ENCODE measurements at regions not wholly inside any gene's neighbourhood (a gene's known extent, or its start where the extent isn't known, plus 50 kb on each side); places are given as distances from the start of the nearest gene placed in this dataset.
"Not testable (repeated sequence)": the region's sequence is repeated elsewhere in the genome, so short reads cannot be mapped to it uniquely, and the experiment has no call there.

GRCh38 chr10:78096486-78096885 is 62.8 kb downstream of the RPS24 start:
- not testable (repeated sequence) for DNase-seq (ENCODE audit: low read depth); H3K4me1 ChIP-seq (ENCODE audit: control insufficient read depth, insufficient read depth, low read length); H3K9ac ChIP-seq (ENCODE audit: low read length); H3K27me3 ChIP-seq (replicated peaks; ENCODE audit: control insufficient read depth, insufficient read depth, low read length); H3K9me3 ChIP-seq (ENCODE audit: control insufficient read depth, low read length); H3K4me3 ChIP-seq (ENCODE audit: low read length); H3K36me3 ChIP-seq (ENCODE audit: control insufficient read depth, insufficient read depth, low read length, severe bottlenecking)

GRCh38 chr10:78102593-78102992 is 68.9 kb downstream of the RPS24 start:
- peaks cover 27% of the 10 kb centered on the region for H3K9me3 ChIP-seq (ENCODE audit: control insufficient read depth, low read length)
- not testable (repeated sequence) for H3K36me3 ChIP-seq (ENCODE audit: control insufficient read depth, insufficient read depth, low read length, severe bottlenecking); DNase-seq (ENCODE audit: low read depth)

GRCh38 chr10:78109210-78109609 is 75.5 kb downstream of the RPS24 start:
- Histone ChIP-seq H3K27me3 (replicated peaks; ENCODE audit: control insufficient read depth, insufficient read depth, low read length) (peaks cover 7% of the 10 kb centered on the region), H3K9ac (ENCODE audit: low read length) (no peak overlapping the region), H3K9me3 (ENCODE audit: control insufficient read depth, low read length) (peaks cover 17% of the 10 kb centered on the region), H3K4me3 (ENCODE audit: low read length) (no peak overlapping the region), H3K4me1 (ENCODE audit: control insufficient read depth, insufficient read depth, low read length) (no peaks in the 10 kb centered on the region), H3K36me3 (ENCODE audit: control insufficient read depth, insufficient read depth, low read length, severe bottlenecking) (no peaks in the 10 kb centered on the region)
- no peak for DNase-seq (ENCODE audit: low read depth)

More at GRCh38 chr10:78102593-78102992, 68.9 kb downstream of the RPS24 start:
- H3K4me3 ChIP-seq (ENCODE audit: low read length); H3K27me3 ChIP-seq (replicated peaks; ENCODE audit: control insufficient read depth, insufficient read depth, low read length); H3K9ac ChIP-seq (ENCODE audit: low read length); H3K4me1 ChIP-seq (ENCODE audit: control insufficient read depth, insufficient read depth, low read length): not testable (repeated sequence)

- Histone ChIP-seq H3K27me3 (replicated peaks; ENCODE audit: control insufficient read depth, insufficient read depth, low read length) (peaks cover 8% of the 10 kb centered on the region), H3K9ac (ENCODE audit: low read length) (no peak overlapping the region), H3K4me1 (ENCODE audit: control insufficient read depth, insufficient read depth, low read length) (peaks cover 21% of the 10 kb centered on the region), H3K36me3 (ENCODE audit: control insufficient read depth, insufficient read depth, low read length, severe bottlenecking) (no peaks in the 10 kb centered on the region), H3K4me3 (ENCODE audit: low read length) (no peak overlapping the region), H3K9me3 (ENCODE audit: control insufficient read depth, low read length) (no peaks in the 10 kb centered on the region)
- no peak for DNase-seq (ENCODE audit: low read depth)
Measured at GRCh38 chr10:78115135-78115853, 81.6 kb downstream of the RPS24 start.

GRCh38 chr10:78116361-78116760 is 82.7 kb downstream of the RPS24 start:
- H3K27me3 ChIP-seq (replicated peaks; ENCODE audit: control insufficient read depth, insufficient read depth, low read length) = peaks cover 5% of the 10 kb centered on the region
- H3K36me3 ChIP-seq (ENCODE audit: control insufficient read depth, insufficient read depth, low read length, severe bottlenecking) = no peaks in the 10 kb centered on the region
- H3K4me3 ChIP-seq (ENCODE audit: low read length) = no peak overlapping the region
- H3K4me1 ChIP-seq (ENCODE audit: control insufficient read depth, insufficient read depth, low read length) = peaks cover 21% of the 10 kb centered on the region
- H3K9me3 ChIP-seq (ENCODE audit: control insufficient read depth, low read length) = peaks cover 8% of the 10 kb centered on the region
- no peak for DNase-seq (ENCODE audit: low read depth)
- no peak overlapping the region for H3K9ac ChIP-seq (ENCODE audit: low read length)

GRCh38 chr10:78118591-78118990 is 84.9 kb downstream of the RPS24 start:
- Histone ChIP-seq H3K27me3 (replicated peaks; ENCODE audit: control insufficient read depth, insufficient read depth, low read length) (peaks cover 5% of the 10 kb centered on the region), H3K9ac (ENCODE audit: low read length) (no peak overlapping the region), H3K36me3 (ENCODE audit: control insufficient read depth, insufficient read depth, low read length, severe bottlenecking) (no peaks in the 10 kb centered on the region), H3K9me3 (ENCODE audit: control insufficient read depth, low read length) (peaks cover 30% of the 10 kb centered on the region), H3K4me3 (ENCODE audit: low read length) (no peak overlapping the region), H3K4me1 (ENCODE audit: control insufficient read depth, insufficient read depth, low read length) (peaks cover 21% of the 10 kb centered on the region)
- DNase-seq (ENCODE audit: low read depth) = no peak

- Histone ChIP-seq H3K36me3 (ENCODE audit: control insufficient read depth, insufficient read depth, low read length, severe bottlenecking) (no peaks in the 10 kb centered on the region), H3K27me3 (replicated peaks; ENCODE audit: control insufficient read depth, insufficient read depth, low read length) (no peaks in the 10 kb centered on the region), H3K4me3 (ENCODE audit: low read length) (no peak overlapping the region), H3K4me1 (ENCODE audit: control insufficient read depth, insufficient read depth, low read length) (peaks cover 12% of the 10 kb centered on the region), H3K9me3 (ENCODE audit: control insufficient read depth, low read length) (peaks cover 35% of the 10 kb centered on the region), H3K9ac (ENCODE audit: low read length) (no peak overlapping the region)
- DNase-seq (ENCODE audit: low read depth) = no peak
Measured at GRCh38 chr10:78121801-78122200, 88.1 kb downstream of the RPS24 start.

GRCh38 chr10:78124167-78124566 is 90.5 kb downstream of the RPS24 start:
- no peak overlapping the region for H3K9ac ChIP-seq (ENCODE audit: low read length)
- peaks cover under 1% of the 10 kb centered on the region for H3K4me1 ChIP-seq (ENCODE audit: control insufficient read depth, insufficient read depth, low read length)
- H3K9me3 ChIP-seq (ENCODE audit: control insufficient read depth, low read length) = peaks cover 35% of the 10 kb centered on the region
- no peaks in the 10 kb centered on the region for H3K27me3 ChIP-seq (replicated peaks; ENCODE audit: control insufficient read depth, insufficient read depth, low read length)
- H3K4me3 ChIP-seq (ENCODE audit: low read length) = no peak overlapping the region
- no peak for DNase-seq (ENCODE audit: low read depth)
- H3K36me3 ChIP-seq (ENCODE audit: control insufficient read depth, insufficient read depth, low read length, severe bottlenecking) = no peaks in the 10 kb centered on the region

GRCh38 chr10:78129211-78129610 is 95.5 kb downstream of the RPS24 start:
- Histone ChIP-seq H3K36me3 (ENCODE audit: control insufficient read depth, insufficient read depth, low read length, severe bottlenecking) (no peaks in the 10 kb centered on the region), H3K4me1 (ENCODE audit: control insufficient read depth, insufficient read depth, low read length) (peaks cover 20% of the 10 kb centered on the region), H3K4me3 (ENCODE audit: low read length) (no peak overlapping the region), H3K27me3 (replicated peaks; ENCODE audit: control insufficient read depth, insufficient read depth, low read length) (peaks cover 6% of the 10 kb centered on the region), H3K9ac (ENCODE audit: low read length) (no peak overlapping the region), H3K9me3 (ENCODE audit: control insufficient read depth, low read length) (peaks cover 3% of the 10 kb centered on the region)
- DNase-seq (ENCODE audit: low read depth) = no peak

GRCh38 chr10:78130966-78131710 is 97.5 kb downstream of the RPS24 start:
- no peak for DNase-seq (ENCODE audit: low read depth)
- H3K36me3 ChIP-seq (ENCODE audit: control insufficient read depth, insufficient read depth, low read length, severe bottlenecking) = no peaks in the 10 kb centered on the region

GRCh38 chr10:78134773-78135306 is 101.2 kb downstream of the RPS24 start:
- Histone ChIP-seq H3K36me3 (ENCODE audit: control insufficient read depth, insufficient read depth, low read length, severe bottlenecking) (no peaks in the 10 kb centered on the region), H3K9me3 (ENCODE audit: control insufficient read depth, low read length) (peaks cover 10% of the 10 kb centered on the region), H3K9ac (ENCODE audit: low read length) (no peak overlapping the region), H3K4me1 (ENCODE audit: control insufficient read depth, insufficient read depth, low read length) (peaks cover 15% of the 10 kb centered on the region), H3K27me3 (replicated peaks; ENCODE audit: control insufficient read depth, insufficient read depth, low read length) (peaks cover 26% of the 10 kb centered on the region), H3K4me3 (ENCODE audit: low read length) (no peak overlapping the region)
- DNase-seq (ENCODE audit: low read depth) = no peak

More at GRCh38 chr10:78130966-78131710, 97.5 kb downstream of the RPS24 start:
- Histone ChIP-seq H3K9ac (ENCODE audit: low read length) (no peak overlapping the region), H3K4me3 (ENCODE audit: low read length) (no peak overlapping the region), H3K4me1 (ENCODE audit: control insufficient read depth, insufficient read depth, low read length) (peaks cover 20% of the 10 kb centered on the region), H3K9me3 (ENCODE audit: control insufficient read depth, low read length) (no peaks in the 10 kb centered on the region), H3K27me3 (replicated peaks; ENCODE audit: control insufficient read depth, insufficient read depth, low read length) (peaks cover 16% of the 10 kb centered on the region)
